Liver (tissue), 8 donors: ENCODE measurements at regions not wholly inside any gene's neighbourhood (a gene's known extent, or its start where the extent isn't known, plus 50 kb on each side); places are given as distances from the start of the nearest gene placed in this dataset.

Experiments used
- DNase-seq: peaks from one replicate; pipeline ENCODE4 v3.0.0-alpha.2; 2017; ENCODE audit warnings: low spot score
- H3K27ac ChIP-seq, 2 donors: one replicate each; pipeline ENCODE4 v1.7.0; 2013; ENCODE audit warnings: inconsistent platforms in 2 of 2, low read length in 2 of 2, control low read depth in 1 of 2, low read depth in 1 of 2, mild to moderate bottlenecking in 1 of 2
- H3K27me3 ChIP-seq, 4 donors: one replicate each; pipeline versions ENCODE4 v1.6.1 to v1.7.0; 2013; ENCODE audit warnings: low read length in 3 of 4, inconsistent platforms in 1 of 4, mild to moderate bottlenecking in 1 of 4, moderate library complexity in 1 of 4; ENCODE audit not compliant: control insufficient read depth in 4 of 4, insufficient read depth in 4 of 4
- H3K36me3 ChIP-seq, 4 donors: one replicate each; pipeline versions ENCODE4 v1.6.1 to v1.7.0; 2013; ENCODE audit warnings: low read length in 3 of 4, mild to moderate bottlenecking in 3 of 4, low read depth in 1 of 4, moderate library complexity in 1 of 4; ENCODE audit not compliant: control insufficient read depth in 4 of 4, insufficient read depth in 3 of 4
- H3K4me1 ChIP-seq, 4 donors: one replicate each; pipeline versions ENCODE4 v1.6.1 to v1.7.0; 2013; ENCODE audit warnings: low read length in 3 of 4, mild to moderate bottlenecking in 3 of 4, moderate library complexity in 1 of 4; ENCODE audit not compliant: control insufficient read depth in 4 of 4, insufficient read depth in 4 of 4
- H3K4me3 ChIP-seq, 3 donors: one replicate each; pipeline versions ENCODE4 v1.6.1 to v1.7.0; 2013; ENCODE audit warnings: low read length in 3 of 3, control low read depth in 1 of 3, low read depth in 1 of 3, mild to moderate bottlenecking in 1 of 3
- H3K9ac ChIP-seq, 2 donors: one replicate each; pipeline ENCODE4 v1.7.0; 2013; ENCODE audit warnings: low read length in 2 of 2, mild to moderate bottlenecking in 2 of 2, moderate library complexity in 2 of 2, control low read depth in 1 of 2, low read depth in 1 of 2
- H3K9me3 ChIP-seq, 4 donors: one replicate each; pipeline versions ENCODE4 v1.6.1 to v1.7.0; 2013; ENCODE audit warnings: low read length in 3 of 4; ENCODE audit not compliant: control insufficient read depth in 4 of 4
- EGR1 ChIP-seq, 2 donors: IDR thresholded peaks; 2 replicates each; pipeline ENCODE4 v1.6.1; 2016 to 2018; ENCODE audit warnings: antibody characterized with exemption in 2 of 2, low read depth in 2 of 2
- FOXA1 ChIP-seq: IDR thresholded peaks from 2 replicates; pipeline ENCODE4 v1.6.1; 2016; ENCODE audit warnings: antibody characterized with exemption
- FOXA2 ChIP-seq: IDR thresholded peaks from 2 replicates; pipeline ENCODE4 v1.6.1; 2016; ENCODE audit warnings: antibody characterized with exemption
- GABPA ChIP-seq, 2 donors: IDR thresholded peaks in 1 of 2; conservative IDR thresholded peaks in 1 of 2; 2 replicates each; pipeline ENCODE4 v1.6.1; 2016; ENCODE audit warnings: antibody characterized with exemption in 2 of 2, mild to moderate bottlenecking in 1 of 2, moderate library complexity in 1 of 2
- HNF4A ChIP-seq, 2 donors: conservative IDR thresholded peaks; 2 replicates each; pipeline ENCODE4 v1.6.1; 2016; ENCODE audit warnings: antibody characterized with exemption in 2 of 2, mild to moderate bottlenecking in 2 of 2
- HNF4G ChIP-seq: IDR thresholded peaks from 2 replicates; pipeline ENCODE4 v1.6.1; 2016; ENCODE audit warnings: antibody characterized with exemption
- JUND ChIP-seq, 2 donors: IDR thresholded peaks; 2 replicates each; pipeline ENCODE4 v1.6.1; 2016; ENCODE audit warnings: antibody characterized with exemption in 2 of 2
- NR2F2 ChIP-seq: IDR thresholded peaks from 2 replicates; pipeline ENCODE4 v1.6.1; 2016; ENCODE audit warnings: antibody characterized with exemption
- RAD21 ChIP-seq, 2 donors: IDR thresholded peaks; 2 replicates each; pipeline ENCODE4 v1.6.1; 2016; ENCODE audit warnings: antibody characterized with exemption in 2 of 2, mild to moderate bottlenecking in 2 of 2
- RXRA ChIP-seq, 2 donors: IDR thresholded peaks; 2 replicates each; pipeline ENCODE4 v1.6.1; 2017 to 2018; ENCODE audit warnings: antibody characterized with exemption in 2 of 2, mild to moderate bottlenecking in 1 of 2
- SP1 ChIP-seq: IDR thresholded peaks from 2 replicates; pipeline ENCODE4 v1.6.1; 2018; ENCODE audit warnings: antibody characterized with exemption, mild to moderate bottlenecking
- TAF1 ChIP-seq: conservative IDR thresholded peaks from 2 replicates; pipeline ENCODE4 v1.6.1; 2016; ENCODE audit warnings: antibody characterized with exemption, mild to moderate bottlenecking
- YY1 ChIP-seq: IDR thresholded peaks from 2 replicates; pipeline ENCODE4 v1.6.1; 2016; ENCODE audit warnings: antibody characterized with exemption, mild to moderate bottlenecking
- WGBS: extraction: QIAGEN DNeasy Blood & Tissue Kit; methylation state at CpG from one replicate; pipeline ENCODE4 v1.1.7; 2013; 5-methylcytosine and 5-hydroxymethylcytosine counted together
- TF ChIP-seq, protein P1 (sequence below): IDR thresholded peaks from 2 replicates; pipeline ENCODE4 v1.6.1; 2016; ENCODE audit warnings: antibody characterized with exemption, mild to moderate bottlenecking
- TF ChIP-seq, protein P2 (sequence below): IDR thresholded peaks from 2 replicates; pipeline ENCODE4 v1.6.1; 2016; ENCODE audit warnings: antibody characterized with exemption
- TF ChIP-seq, protein P3 (sequence below): IDR thresholded peaks from 2 replicates; pipeline ENCODE4 v1.6.1; 2016; ENCODE audit warnings: antibody characterized with exemption
- TF ChIP-seq, protein P4 (sequence below): fragments of 150-350 bp; IDR thresholded peaks from 2 replicates; pipeline ENCODE4 v1.5.1; 2017; ENCODE audit warnings: improper control_type of control experiment, low read depth, low read length; ENCODE audit not compliant: missing input control
- TF ChIP-seq, protein P5 (sequence below): IDR thresholded peaks from 2 replicates; pipeline ENCODE4 v1.6.1; 2016; ENCODE audit warnings: antibody characterized with exemption
- donor health status: healthy.
- donor health status: healthy.
- donor health status: healthy.
- donor health status: healthy.
- donor health status: healthy.

DNA sequence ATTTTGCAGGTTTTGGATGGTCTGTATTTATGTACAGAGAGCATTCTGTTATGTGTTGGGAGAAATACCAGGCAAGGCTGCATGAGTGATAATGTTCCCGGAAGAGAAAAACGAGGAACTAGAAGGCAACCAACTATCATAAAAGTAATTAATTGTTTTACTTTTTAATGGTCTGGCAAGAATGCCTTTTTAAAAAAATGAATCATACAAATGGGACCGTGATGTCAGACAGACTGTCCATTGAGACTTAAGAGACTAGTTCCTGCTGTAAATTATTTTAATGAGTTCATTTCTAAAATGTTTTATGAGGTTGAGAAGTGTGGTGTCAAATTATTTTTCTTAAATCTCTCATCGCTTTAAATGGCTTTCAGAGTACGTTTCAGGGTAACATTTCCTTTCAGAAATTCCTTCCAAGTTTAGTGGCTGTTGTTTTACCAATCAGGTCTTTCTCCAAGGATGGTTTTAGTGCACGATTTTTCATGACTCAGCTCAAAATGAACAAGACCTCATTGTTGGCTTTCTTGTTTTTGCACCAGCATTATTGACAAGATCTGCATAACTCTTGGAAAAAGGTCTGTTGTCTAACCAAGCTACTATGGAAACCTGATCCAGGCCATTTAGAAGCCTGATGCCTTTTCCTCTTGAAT is 86.1 kb upstream of the ARHGAP5 start (continued):
- TF ChIP-seq, protein P1, sequence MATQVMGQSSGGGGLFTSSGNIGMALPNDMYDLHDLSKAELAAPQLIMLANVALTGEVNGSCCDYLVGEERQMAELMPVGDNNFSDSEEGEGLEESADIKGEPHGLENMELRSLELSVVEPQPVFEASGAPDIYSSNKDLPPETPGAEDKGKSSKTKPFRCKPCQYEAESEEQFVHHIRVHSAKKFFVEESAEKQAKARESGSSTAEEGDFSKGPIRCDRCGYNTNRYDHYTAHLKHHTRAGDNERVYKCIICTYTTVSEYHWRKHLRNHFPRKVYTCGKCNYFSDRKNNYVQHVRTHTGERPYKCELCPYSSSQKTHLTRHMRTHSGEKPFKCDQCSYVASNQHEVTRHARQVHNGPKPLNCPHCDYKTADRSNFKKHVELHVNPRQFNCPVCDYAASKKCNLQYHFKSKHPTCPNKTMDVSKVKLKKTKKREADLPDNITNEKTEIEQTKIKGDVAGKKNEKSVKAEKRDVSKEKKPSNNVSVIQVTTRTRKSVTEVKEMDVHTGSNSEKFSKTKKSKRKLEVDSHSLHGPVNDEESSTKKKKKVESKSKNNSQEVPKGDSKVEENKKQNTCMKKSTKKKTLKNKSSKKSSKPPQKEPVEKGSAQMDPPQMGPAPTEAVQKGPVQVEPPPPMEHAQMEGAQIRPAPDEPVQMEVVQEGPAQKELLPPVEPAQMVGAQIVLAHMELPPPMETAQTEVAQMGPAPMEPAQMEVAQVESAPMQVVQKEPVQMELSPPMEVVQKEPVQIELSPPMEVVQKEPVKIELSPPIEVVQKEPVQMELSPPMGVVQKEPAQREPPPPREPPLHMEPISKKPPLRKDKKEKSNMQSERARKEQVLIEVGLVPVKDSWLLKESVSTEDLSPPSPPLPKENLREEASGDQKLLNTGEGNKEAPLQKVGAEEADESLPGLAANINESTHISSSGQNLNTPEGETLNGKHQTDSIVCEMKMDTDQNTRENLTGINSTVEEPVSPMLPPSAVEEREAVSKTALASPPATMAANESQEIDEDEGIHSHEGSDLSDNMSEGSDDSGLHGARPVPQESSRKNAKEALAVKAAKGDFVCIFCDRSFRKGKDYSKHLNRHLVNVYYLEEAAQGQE = no peak
- TF ChIP-seq, protein P2, sequence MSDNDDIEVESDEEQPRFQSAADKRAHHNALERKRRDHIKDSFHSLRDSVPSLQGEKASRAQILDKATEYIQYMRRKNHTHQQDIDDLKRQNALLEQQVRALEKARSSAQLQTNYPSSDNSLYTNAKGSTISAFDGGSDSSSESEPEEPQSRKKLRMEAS = no peak
- TF ChIP-seq EGR1 (IDR thresholded peaks at IDR 0.05; ENCODE audit: low read depth in 2 of 2) = no peak
- TF ChIP-seq, protein P3, sequence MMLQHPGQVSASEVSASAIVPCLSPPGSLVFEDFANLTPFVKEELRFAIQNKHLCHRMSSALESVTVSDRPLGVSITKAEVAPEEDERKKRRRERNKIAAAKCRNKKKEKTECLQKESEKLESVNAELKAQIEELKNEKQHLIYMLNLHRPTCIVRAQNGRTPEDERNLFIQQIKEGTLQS = no peak

DNA sequence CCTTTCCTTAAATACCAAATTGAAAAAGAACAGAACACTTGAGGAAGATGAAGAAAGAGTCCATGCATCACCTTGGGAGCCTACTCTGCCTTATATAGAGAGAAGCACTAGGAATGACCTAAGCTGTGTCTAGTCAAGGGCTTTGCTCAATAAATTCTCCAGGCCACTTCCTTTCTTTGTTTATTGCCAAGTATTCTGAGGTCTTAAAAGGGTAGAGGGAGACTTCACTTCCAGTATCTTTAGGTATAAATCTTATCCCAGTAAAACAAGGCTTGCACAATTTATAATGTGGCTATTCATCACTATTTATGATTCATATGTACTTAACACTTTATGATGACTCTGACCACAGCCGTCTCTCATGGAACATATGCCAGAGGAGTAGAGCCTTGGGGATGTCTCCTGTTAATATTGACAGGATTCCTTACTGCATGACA is 85.1 kb upstream of the ARHGAP5 start:
- no peak for DNase-seq
- H3K27ac ChIP-seq = no peak overlapping the region
- no peak overlapping the region for H3K9ac ChIP-seq
- H3K27me3 ChIP-seq = no peaks in the 10 kb centered on the region
- H3K36me3 ChIP-seq = no peaks in the 10 kb centered on the region
- H3K4me1 ChIP-seq = no peaks in the 10 kb centered on the region
- TF ChIP-seq YY1 = no peak
- no peak for TF ChIP-seq RXRA (IDR thresholded peaks at IDR 0.05)
- H3K9me3 ChIP-seq = no peaks in the 10 kb centered on the region
- WGBS = 81% methylated on average over 1 of the region's 1 CpG
- no peak overlapping the region for H3K4me3 ChIP-seq

DNA sequence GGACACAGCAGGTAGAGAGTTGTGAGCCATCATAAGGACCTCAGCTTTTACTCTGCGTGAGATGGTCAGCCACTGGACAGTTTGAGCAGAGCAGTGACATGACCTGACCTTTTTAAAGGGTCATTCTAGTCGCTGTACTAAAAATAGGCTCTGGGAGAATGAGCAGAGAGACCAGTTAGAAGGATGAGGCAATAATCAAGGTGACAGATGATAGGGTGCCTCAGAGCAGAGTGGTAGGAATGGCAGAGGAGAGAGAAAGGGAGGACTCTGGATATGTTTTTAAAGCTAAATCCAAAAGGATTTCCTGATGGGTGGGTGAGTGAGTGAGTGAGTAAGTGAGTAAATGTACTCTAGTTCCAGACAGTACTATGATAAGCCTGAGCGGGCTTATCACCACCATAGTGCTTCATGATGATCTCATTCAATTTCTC is 83.6 kb upstream of the ARHGAP5 start:
- no peaks in the 10 kb centered on the region for H3K36me3 ChIP-seq
- TF ChIP-seq RXRA (IDR thresholded peaks at IDR 0.05) (peak; percentile 27 to 83), HNF4G (no peak), RAD21 (IDR thresholded peaks at IDR 0.05) (peak in 1 of 2 donors; percentile 56), FOXA2 (no peak), SP1 (peak; percentile 51), TAF1 (no peak), JUND (IDR thresholded peaks at IDR 0.05) (no peak), HNF4A (conservative IDR thresholded peaks at IDR 0.05) (peak in 1 of 2 donors; percentile 15), EGR1 (IDR thresholded peaks at IDR 0.05; ENCODE audit: low read depth in 2 of 2) (no peak), FOXA1 (no peak), YY1 (no peak), GABPA (IDR thresholded peaks at IDR 0.05 in 1 of 2, conservative IDR thresholded peaks at IDR 0.05 in 1 of 2) (no peak), NR2F2 (peak; percentile 85)
- TF ChIP-seq, protein P4, sequence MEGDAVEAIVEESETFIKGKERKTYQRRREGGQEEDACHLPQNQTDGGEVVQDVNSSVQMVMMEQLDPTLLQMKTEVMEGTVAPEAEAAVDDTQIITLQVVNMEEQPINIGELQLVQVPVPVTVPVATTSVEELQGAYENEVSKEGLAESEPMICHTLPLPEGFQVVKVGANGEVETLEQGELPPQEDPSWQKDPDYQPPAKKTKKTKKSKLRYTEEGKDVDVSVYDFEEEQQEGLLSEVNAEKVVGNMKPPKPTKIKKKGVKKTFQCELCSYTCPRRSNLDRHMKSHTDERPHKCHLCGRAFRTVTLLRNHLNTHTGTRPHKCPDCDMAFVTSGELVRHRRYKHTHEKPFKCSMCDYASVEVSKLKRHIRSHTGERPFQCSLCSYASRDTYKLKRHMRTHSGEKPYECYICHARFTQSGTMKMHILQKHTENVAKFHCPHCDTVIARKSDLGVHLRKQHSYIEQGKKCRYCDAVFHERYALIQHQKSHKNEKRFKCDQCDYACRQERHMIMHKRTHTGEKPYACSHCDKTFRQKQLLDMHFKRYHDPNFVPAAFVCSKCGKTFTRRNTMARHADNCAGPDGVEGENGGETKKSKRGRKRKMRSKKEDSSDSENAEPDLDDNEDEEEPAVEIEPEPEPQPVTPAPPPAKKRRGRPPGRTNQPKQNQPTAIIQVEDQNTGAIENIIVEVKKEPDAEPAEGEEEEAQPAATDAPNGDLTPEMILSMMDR = no peak
- TF ChIP-seq, protein P2 = no peak
- TF ChIP-seq, protein P1 = no peak
- TF ChIP-seq, protein P3 = peak; percentile 68
- TF ChIP-seq, protein P5, sequence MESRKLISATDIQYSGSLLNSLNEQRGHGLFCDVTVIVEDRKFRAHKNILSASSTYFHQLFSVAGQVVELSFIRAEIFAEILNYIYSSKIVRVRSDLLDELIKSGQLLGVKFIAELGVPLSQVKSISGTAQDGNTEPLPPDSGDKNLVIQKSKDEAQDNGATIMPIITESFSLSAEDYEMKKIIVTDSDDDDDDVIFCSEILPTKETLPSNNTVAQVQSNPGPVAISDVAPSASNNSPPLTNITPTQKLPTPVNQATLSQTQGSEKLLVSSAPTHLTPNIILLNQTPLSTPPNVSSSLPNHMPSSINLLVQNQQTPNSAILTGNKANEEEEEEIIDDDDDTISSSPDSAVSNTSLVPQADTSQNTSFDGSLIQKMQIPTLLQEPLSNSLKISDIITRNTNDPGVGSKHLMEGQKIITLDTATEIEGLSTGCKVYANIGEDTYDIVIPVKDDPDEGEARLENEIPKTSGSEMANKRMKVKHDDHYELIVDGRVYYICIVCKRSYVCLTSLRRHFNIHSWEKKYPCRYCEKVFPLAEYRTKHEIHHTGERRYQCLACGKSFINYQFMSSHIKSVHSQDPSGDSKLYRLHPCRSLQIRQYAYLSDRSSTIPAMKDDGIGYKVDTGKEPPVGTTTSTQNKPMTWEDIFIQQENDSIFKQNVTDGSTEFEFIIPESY = no peak
- 48% methylated on average over 3 of the region's 3 CpGs for WGBS
- H3K4me1 ChIP-seq = no peaks in the 10 kb centered on the region
- no peak overlapping the region for H3K9ac ChIP-seq
- H3K4me3 ChIP-seq = no peak overlapping the region
- no peaks in the 10 kb centered on the region for H3K27me3 ChIP-seq
- H3K9me3 ChIP-seq = no peaks in the 10 kb centered on the region
- no peak for DNase-seq
- no peak overlapping the region for H3K27ac ChIP-seq
